Stimulated activated CD8-positive, alpha-beta memory T cell treated with anti-CD3 and anti-CD28 coated beads, Interleukin-4, amount 100 ng/mL, for 1 hour (primary cell): ENCODE measurements at regions not wholly inside any gene's neighbourhood (a gene's known extent, or its start where the extent isn't known, plus 50 kb on each side); places are given as distances from the start of the nearest gene placed in this dataset.
"Not testable (repeated sequence)": the region's sequence is repeated elsewhere in the genome, so short reads cannot be mapped to it uniquely, and the experiment has no call there.

Experiments
- DNase-seq, 2 donors: peaks; one replicate each; pipeline ENCODE4 v3.0.0-alpha.2; 2020; ENCODE audit warnings: low read depth in 2 of 2, low spot score in 1 of 2

DNA sequence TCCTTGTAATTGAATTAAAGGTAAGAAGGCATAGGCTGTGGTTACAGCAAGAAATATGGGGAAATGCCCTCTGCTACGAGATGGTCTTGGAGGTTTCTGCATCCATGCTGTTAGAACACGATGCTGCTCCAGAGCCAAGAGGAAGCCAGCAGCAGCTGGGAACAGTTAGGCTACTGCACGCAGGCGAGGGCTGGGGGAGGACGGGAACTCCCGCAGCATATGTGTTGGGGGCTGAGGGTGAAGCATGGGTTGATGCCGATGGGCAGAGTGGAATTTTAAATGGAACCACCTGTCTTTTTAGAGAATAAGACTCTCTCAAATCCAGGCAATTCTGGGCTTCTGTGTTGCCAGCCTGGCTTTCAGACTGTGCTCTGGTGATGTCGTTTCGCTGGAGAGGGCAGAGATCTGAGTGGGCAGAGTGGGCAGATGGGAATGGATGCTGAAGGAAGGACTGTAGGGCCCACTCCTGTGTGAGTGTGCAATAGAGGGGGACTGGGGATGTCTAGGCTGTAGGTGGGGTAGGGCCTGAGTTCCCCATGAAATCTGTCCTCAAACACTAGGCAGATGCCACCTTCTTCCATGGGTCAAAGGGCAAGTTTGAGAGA, 417.0 kb upstream of the TPM1 start:
- no peak for DNase-seq

DNA sequence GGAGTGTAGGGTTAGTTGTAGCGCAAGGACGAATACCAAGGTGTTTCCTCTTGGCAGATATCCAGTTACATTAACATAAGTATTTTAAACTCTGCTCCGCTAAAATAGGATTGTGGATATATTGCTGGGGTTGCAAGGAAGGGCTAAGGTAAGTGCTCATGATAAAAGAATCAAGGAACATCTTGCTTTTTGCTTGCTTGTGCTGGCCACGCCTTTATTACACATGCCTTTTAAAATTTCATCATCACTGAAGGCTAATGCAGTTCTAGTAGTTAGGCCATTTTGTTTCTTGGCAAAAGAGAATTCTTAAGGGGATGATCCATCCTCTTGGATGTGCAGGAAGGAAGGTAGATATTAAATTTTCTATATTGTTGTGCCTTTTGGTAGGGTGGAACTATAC, 415.6 kb upstream of the TPM1 start:
- no peak for DNase-seq

DNA sequence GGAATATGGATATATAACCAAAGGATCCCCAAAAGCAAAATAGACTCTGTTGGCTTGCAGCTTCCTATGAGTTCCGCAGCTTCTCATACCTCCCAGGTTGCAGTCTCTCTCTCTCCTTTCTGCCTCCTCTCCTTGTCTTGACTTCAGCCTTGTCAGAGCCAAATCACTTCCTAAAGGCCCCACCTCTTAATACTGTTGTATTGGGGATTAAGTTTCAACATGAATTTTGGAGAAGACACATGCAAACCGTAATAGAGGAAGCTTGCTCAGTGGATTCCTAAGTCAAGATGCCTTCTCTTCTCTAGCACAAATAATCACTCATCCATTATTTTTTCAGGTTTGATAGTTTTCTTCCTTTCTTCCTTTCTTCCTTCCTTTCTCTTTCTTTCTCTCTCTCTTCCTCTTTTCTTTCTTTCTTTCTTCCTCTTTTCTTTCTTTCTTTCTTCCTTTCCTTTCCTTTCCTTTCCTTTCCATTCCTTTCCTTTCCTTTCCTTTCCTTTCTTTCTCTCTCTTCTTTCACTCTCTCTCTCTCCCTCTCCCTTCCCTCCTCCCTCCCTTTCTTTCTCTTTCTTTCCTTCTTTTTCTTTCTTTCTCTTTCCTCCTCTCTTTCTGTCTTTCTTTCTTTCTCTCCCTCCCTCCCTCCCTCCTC, 411.3 kb upstream of the TPM1 start:
- no peak for DNase-seq

DNA sequence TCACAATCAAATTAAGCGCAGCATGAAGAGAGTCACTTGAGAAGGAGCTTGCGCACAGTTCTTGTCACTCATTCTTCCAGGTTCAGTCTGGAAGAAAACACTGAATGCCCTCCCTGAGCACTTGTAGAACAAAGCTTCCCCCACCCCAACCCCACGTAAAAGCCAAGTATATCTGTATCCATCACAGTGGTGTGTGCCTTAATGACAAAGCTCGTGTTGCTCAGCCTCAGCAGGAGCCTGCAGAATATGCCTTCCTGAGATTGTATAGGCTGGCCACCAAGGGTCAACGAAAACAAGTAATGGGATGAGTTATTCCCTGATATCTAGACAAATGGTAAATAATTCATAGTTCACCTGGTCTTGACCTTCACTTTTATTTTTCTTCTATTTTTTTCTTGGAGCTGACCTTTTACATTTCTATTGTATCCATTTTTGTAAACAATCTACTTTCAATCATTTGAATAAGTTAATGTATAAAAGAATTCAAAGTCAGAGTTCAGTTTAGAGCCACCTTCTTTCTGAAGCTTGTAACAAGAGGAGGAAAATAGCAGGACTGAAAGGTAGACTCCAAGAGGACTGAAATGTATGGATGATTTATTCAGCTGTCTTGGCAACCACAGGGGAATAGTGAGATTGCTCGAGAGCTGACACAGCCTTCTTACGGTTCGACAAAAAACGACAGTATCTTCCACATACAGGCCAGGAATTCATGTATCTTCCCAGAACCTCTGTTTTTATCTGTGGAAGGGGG, 405.5 kb upstream of the TPM1 start:
- DNase-seq, result no peak

DNA sequence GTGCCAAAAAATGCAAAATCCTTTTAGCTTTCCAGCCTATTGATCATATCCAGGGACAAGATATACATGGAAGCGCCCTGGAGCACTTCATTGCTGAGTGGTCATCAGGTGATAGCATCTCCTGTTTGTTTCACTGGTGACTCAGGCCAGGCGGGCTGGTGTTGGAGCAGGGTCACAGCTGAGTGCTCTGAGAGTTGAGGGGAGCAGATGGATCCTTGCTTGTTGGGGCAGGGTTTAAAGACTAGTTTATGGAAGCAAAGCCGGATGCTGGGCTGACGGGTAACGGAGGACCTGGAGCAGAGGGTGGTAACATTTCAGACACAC, 405.0 kb upstream of the TPM1 start:
- no peak for DNase-seq

DNA sequence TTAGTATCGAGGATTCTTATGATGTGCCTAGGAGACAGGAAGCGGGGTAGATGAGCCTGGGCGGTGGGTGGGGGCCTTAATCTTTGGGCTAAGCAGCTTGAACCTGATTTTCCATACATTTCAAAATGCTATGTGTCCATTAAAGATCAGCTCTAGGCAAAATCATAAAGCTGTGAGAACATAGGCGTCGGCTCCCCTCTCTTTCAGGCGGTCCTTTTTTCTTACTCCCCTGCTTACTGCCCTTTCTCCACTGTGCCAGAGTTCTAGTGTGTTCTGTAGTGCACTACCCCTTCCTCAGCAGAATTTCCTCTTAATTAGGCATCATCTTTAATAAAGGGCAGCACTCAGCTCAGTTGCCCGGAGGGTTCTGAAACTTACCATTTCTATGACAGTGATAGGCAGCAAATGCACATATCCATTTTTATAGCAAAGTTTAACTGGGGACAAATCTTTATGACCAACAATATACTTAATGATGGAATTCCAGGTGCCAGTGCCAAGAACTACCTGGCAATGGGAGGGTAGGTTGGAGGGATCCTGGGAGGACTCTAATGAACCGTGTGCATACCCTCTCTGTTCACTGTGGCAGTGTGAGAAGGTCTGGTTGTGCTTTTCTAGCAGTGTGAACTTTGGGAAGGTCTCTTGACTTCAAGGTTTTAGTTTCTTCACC, 404.5 kb upstream of the TPM1 start:
- DNase-seq, result no peak

DNA sequence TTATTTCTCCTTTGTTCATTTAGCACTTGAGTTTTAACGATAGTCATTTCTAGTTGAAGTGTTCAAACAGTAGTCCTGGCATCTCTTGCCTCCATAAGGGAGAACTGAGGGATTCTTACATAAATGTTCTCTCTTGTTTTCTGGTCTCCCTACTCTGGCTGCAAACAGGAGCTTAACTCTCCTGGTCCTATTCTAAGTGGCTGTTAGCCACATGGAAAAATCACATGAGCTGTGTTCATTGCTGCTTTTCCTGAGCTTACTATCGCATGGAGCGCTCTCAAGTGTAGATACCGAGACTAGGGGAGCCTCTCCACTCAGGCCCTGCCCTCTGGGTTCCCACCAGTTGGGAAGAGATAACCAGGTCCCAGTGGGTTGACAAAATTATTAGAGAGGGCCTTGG, 403.1 kb upstream of the TPM1 start:
- no peak for DNase-seq

DNA sequence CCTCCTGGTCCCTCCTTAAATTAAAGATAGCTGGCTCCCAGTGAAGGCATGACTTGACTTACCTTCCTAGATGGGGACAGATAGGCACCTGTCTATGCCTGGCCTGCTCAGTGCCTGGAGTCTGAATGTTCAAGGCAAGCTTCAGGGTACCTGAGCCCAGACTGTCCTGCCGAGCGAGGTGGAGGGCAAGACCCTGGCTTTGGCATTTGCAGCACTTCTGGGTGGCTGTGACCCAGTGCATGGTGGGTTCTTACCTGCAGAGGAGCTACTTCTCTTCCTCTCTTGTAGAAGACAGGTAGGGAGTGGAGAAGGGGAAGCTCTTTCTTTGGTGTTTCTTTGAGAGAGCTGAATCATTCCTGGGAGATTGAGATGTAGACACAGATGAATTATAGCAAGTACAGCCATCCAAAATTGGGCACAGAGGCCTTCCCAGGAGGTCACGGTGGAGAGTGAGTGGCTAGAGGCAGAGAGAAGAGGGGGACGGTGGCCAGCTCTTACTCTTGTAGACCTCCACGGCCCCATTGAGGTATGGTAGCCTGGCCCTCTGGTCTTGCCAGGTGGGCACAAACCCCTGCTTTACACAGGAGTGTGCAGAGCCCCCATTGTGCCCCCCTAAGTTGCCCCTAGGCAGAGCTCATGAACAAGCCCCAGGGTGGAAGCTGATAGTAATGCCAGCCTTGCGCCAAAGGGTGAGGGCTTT, 402.5 kb upstream of the TPM1 start:
- no peak for DNase-seq

DNA sequence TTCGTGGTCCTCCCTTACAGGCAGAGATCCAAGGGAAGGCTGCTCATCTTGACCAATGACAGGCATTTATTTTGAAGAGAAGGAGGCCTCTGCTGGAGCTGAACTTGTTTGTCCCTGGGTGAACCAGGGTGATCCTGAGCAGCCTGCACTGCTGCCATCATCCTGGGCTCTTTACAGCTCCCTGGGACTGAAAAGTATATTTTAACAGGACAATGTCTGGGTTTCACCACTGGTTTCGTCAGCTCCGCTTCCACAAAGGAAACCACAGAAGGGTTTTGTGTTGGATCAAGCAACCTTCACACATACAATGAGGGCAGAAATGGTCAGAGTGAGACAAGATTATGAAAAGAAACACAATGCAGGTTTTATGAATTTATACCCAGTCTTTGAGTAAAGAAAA, 400.7 kb upstream of the TPM1 start:
- no peak for DNase-seq

DNA sequence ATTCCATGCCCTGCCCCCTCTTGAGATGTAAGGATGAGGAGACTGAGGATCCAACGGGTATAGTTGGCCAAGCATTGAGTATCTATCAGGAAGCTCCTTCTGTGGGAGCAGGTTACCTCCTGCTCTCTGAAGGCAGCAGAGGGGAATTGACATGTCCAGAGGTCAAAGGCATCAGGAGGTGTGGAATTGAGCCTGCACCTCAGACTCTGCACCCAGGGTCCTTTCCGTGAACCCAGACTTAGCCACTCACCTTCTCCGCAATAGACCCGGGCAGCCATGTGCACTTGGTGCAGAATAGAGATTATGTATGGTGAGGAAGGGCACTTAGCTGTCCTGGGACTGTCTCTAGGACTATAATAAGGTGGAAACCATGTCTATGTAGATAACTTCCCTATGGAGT, 399.0 kb upstream of the TPM1 start:
- DNase-seq, result no peak

DNA sequence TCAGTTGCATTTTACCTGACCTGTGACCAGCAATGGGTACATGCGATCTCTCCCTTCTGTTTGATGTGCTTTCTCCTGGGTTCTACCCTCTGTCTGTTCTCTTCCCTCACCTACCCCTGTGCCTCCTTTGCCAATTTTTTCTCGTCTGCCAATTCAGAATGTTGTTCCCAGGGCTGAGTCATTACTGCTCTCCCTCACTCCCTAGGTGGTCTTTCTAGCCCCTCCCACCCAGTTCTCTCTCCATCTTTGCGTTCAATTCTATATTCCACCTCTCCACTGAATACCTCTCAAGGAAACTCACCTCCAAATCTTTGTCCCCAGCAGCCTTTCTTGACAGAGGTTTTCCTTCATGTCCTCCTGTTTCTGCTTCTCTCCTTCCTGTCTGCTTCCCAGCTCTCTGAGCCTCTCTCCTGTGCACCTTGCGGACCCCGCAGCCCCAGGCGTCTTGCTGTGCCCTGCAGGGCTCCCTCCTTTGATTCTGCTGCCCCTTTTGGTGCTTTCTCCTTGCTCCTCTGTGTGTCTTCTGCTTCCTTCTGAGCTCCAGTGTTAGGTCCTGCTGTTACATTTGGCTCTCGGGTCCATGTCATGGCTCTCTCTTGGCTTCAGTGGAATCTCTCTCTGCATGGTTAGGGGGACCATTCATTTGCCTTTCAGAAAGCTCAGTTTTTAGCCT, 398.2 kb upstream of the TPM1 start:
- no peak for DNase-seq

DNA sequence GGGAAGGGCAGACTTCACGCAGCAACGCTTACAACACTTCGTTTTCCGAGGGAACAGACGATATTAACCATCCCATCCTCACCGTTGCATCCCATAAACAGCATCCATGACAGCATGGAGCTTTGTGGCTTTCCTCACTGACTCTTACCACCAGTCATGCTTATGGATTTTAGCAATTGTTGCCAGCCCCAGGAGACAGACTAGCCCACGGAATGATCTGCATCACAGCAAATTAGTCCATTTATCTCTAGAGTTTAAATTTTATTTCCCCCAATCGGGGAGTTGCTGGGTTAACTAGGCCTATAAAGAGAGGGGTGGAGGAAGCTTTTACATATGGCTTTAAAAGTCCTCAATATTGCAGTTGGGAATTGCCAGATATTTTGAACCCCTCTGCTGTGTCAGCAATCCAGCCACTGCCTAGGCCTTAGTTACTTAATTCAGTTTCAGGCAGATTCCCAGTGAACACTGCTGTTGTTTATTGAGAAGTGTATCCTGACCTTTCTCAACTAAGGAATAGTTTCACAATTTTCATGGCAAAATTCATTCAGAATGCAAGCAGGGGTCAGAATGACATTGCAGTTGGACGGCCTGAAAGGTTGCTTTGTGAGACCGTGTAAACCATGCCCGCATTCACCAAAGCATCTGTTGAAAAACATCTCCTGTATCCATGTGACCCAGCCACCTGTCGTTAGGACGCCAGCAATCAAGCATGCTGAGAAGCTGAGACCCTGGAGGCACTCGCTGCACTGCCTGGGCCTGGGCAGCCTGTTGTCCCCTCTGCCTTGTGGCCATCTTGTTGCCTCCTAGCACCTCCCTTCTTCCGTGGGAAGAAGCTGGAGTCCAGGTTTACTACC, 397.4 kb upstream of the TPM1 start:
- DNase-seq, result no peak

DNA sequence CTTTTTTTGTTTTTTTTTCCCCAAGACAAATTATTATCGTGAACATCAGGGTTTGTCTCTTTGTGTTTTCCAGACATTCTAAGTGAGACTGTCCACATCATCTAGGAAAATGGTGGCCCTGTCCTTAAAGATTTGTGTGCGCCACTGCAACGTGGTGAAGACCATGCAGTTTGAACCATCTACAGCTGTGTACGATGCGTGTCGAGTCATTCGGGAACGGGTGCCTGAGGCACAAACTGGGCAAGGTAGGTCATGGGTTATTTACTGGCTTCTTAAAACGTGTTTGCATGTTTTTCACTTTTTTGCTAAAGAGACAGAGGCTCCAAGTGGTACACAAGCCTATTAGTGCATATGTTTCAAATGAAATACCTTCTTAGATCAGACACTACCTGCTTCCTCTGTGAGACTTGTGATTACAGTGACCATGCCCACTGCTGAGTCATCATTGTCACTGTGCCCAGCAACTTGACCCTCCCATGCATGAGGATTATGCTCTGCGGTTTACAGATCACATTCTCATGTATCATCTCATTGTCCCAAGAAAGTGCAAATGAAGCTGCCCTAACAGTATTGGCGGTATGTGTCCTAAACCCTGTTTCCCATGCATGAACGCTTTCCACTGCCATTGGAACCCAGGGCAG, 395.2 kb upstream of the TPM1 start:
- no peak for DNase-seq

DNA sequence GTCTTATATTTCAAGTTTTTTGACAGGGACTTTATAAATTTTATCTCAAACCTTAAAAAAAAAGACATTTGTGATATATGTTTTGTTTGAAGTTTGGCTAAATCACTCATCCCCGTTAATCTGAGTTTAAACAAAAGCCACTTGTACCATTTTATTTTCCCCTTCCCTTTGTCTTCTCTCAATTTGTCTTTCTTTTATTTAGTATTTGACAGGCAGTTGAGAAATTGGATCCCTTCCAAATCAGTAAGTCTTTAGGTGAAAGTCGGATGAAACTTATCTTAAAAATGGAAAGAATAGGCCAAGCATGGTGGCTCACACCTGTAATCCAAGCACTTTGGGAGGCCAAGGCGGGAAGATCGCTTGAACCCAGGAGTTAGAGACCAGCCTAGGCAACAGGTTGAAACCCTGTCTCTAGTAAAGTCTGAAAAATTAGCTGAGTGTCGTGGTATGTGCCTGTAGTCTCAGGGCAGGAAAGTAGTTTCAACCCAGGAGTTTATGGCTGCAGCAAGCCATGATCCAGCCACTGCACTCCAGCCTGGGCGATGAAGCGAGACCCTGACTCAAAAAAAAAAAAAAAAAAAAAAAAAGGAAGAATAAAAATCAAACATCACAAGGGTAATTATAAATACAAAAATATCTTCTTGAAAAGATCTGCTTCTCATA, 394.6 kb upstream of the TPM1 start:
- no peak for DNase-seq

DNA sequence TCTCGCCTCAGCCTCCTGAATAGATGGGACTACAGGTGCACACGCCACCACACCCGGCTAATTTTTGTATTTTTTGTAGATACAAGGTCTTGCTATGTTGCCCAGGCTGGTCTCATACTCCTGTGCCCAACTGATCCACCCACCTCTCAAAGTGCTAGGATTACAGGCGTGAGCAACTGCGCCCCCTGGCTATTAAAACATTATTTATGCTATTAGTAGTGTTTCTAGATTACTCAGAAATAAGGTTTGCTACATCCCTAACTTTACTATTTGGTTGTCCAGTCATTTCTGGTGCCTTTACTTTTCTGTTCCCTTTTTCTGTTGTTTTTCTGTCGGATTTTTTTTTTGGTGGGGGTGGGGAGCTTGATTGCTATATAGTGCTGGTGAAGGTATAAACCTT, 393.6 kb upstream of the TPM1 start:
- DNase-seq, result no peak

DNA sequence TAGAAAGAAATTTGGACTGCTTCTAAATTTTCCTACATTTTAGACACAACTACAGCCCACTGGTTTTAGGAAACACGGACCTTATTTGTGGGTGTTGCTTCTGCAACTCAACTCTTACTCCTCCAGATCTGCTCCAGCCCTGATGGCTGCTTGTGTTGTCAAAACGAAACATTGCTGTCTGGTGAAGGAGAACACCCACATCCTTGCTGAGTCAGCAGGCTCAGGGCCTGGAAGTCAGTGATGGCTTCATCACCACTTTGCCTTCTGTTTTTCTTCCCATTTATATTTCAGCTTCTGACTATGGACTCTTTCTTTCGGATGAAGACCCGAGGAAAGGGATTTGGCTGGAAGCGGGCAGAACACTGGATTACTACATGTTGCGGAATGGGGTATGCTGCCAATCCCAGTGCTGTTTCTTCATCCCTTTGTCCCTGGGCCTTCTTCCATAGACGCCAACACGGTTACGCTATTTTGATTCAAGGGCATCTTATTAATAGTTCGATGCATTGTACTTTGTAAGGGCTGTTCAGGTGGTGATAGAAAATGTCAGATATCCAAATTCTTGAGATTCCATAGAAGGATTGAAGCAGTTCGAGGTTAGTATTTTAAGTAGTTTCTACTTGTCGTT, 392.6 kb upstream of the TPM1 start:
- DNase-seq, result no peak

DNA sequence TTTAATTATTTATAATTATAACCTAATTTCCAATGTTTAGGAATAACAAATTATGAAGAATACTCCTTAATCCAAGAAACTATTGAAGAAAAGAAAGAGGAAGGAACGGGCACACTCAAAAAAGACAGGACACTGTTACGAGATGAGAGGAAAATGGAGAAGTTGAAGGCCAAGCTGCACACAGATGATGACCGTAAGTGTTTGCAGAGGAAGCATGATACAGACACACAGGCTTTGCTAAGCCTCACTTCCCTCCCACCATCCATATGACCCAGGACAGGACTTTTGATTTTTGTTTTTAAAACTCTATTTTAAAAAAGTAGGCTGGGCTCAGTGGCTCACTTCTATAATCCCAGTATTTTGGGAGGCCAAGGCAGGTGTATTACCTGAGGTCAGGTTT, 389.4 kb upstream of the TPM1 start:
- DNase-seq, result no peak

DNA sequence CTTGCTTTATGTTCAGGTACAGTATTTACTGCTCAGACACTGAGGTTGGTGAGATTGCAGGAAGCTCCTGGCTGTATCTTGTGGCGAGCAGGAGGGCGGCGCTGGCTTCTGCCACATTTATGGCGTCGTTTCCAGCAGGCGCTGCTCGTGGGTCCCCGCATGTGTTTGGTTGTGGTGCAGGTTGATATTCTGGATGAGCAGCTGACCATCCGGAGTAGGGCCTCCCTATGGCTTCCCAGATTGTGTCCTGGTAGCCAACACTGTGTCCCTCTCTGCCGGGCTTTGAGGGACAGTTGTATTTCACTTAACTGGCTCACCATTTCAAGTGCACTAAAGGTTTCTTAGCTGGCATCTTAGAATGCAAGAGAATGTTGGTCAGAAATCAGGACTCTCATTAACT, 386.5 kb upstream of the TPM1 start:
- no peak for DNase-seq

DNA sequence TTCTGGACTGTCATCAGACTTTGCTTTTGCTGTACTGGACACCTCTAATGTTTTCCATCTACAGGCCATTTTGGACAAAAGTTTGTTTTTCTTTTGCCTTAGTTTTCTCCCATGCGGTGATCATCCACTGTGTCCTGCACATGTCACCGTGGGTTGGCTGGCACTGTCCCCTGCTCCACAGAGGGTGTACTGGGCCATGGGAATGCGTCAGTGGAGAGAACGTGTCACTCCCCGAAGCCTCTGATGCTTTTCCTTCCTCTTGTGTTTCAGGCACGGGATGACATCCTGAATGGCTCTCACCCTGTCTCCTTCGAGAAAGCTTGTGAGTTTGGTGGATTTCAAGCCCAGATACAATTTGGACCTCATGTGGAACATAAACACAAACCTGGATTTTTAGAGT, 385.0 kb upstream of the TPM1 start:
- not testable (repeated sequence) for DNase-seq
